Osteoblast (primary cell): ENCODE measurements at regions not wholly inside any gene's neighbourhood (a gene's known extent, or its start where the extent isn't known, plus 50 kb on each side); places are given as distances from the start of the nearest gene placed in this dataset.

ENCODE experiments used
- DNase-seq: peaks from one replicate; pipeline ENCODE4 v3.0.0; 2011; ENCODE audit warnings: low spot score, mixed read lengths; ENCODE audit not compliant: insufficient read length; ENCODE audit errors: missing footprints
- H2AFZ ChIP-seq: 2 replicates; pipeline ENCODE4 v1.6.0; 2011; ENCODE audit warnings: mild to moderate bottlenecking, low read length
- H3K27ac ChIP-seq: 2 replicates; pipeline ENCODE4 v1.5.1; 2011; ENCODE audit warnings: mild to moderate bottlenecking, low read depth, low read length, moderate library complexity
- H3K27me3 ChIP-seq: 2 replicates; pipeline ENCODE4 v1.6.0; 2012; ENCODE audit warnings: mild to moderate bottlenecking, control low read depth, inconsistent platforms, low read length, moderate library complexity; ENCODE audit not compliant: insufficient read depth
- H3K36me3 ChIP-seq: 2 replicates; pipeline ENCODE4 v1.5.1; 2011; ENCODE audit warnings: mild to moderate bottlenecking, low read length, control low read depth, moderate library complexity; ENCODE audit not compliant: insufficient read depth
- H3K4me1 ChIP-seq: 2 replicates; pipeline ENCODE4 v1.5.1; 2011; ENCODE audit warnings: mild to moderate bottlenecking, low read length, control low read depth, moderate library complexity; ENCODE audit not compliant: insufficient read depth
- H3K4me2 ChIP-seq: 2 replicates; pipeline ENCODE4 v1.6.0; 2011; ENCODE audit warnings: mild to moderate bottlenecking, low read length; ENCODE audit not compliant: insufficient read depth
- H3K4me3 ChIP-seq: fragments of 200-600 bp; sonication (generic); 3 replicates; pipeline ENCODE4 v1.5.1; 2012; ENCODE audit warnings: mild to moderate bottlenecking, low read length, inconsistent platforms; ENCODE audit not compliant: insufficient read depth
- H3K79me2 ChIP-seq: 2 replicates; pipeline ENCODE4 v1.6.0; 2012; ENCODE audit warnings: mild to moderate bottlenecking, low read length, control low read depth, inconsistent platforms; ENCODE audit not compliant: insufficient read depth
- H3K9me3 ChIP-seq: 2 replicates; pipeline ENCODE4 v1.5.1; 2011; ENCODE audit warnings: low read depth, low read length, control low read depth
- H4K20me1 ChIP-seq: 2 replicates; pipeline ENCODE4 v1.6.0; 2012; ENCODE audit warnings: mild to moderate bottlenecking, low read length, control low read depth; ENCODE audit not compliant: insufficient read depth
- CTCF ChIP-seq: IDR thresholded peaks from 2 replicates; pipeline ENCODE4 v1.5.1; 2011; ENCODE audit warnings: mild to moderate bottlenecking, low read depth, low read length, moderate library complexity; ENCODE audit errors: extremely low read depth

GRCh38 chr20:24366336-24367004 is 103.0 kb upstream of the SYNDIG1 start:
- DNase-seq: peak; percentile 41
- Histone ChIP-seq H3K36me3 (no peaks in the 10 kb centered on the region), H3K27ac (no peak overlapping the region), H3K79me2 (no peaks in the 10 kb centered on the region), H4K20me1 (no peaks in the 10 kb centered on the region), H3K9me3 (no peaks in the 10 kb centered on the region), H3K4me2 (no peak overlapping the region), H2AFZ (no peak overlapping the region), H3K27me3 (no peaks in the 10 kb centered on the region), H3K4me1 (no peaks in the 10 kb centered on the region), H3K4me3 (no peak overlapping the region)
- TF ChIP-seq CTCF: no peak

- no peak for DNase-seq
- H3K36me3 ChIP-seq: no peaks in the 10 kb centered on the region
- H4K20me1 ChIP-seq: no peaks in the 10 kb centered on the region
- no peaks in the 10 kb centered on the region for H3K4me1 ChIP-seq
- no peak overlapping the region for H3K27ac ChIP-seq
- no peaks in the 10 kb centered on the region for H3K79me2 ChIP-seq
- no peak for TF ChIP-seq CTCF
- H3K9me3 ChIP-seq: no peaks in the 10 kb centered on the region
- no peak overlapping the region for H3K4me3 ChIP-seq
- no peak overlapping the region for H3K4me2 ChIP-seq
- no peaks in the 10 kb centered on the region for H3K27me3 ChIP-seq
- H2AFZ ChIP-seq: no peak overlapping the region
Observed at GRCh38 chr20:24365670-24366069, 103.8 kb upstream of the SYNDIG1 start.

GRCh38 chr20:24364482-24364881 is 104.9 kb upstream of the SYNDIG1 start:
- no peak overlapping the region for H3K4me3 ChIP-seq
- DNase-seq: no peak
- H2AFZ ChIP-seq: no peak overlapping the region
- no peaks in the 10 kb centered on the region for H4K20me1 ChIP-seq
- no peaks in the 10 kb centered on the region for H3K79me2 ChIP-seq
- H3K4me2 ChIP-seq: no peak overlapping the region
- H3K27ac ChIP-seq: no peak overlapping the region
- TF ChIP-seq CTCF: no peak
- H3K9me3 ChIP-seq: no peaks in the 10 kb centered on the region
- H3K4me1 ChIP-seq: no peaks in the 10 kb centered on the region
- no peaks in the 10 kb centered on the region for H3K27me3 ChIP-seq
- no peaks in the 10 kb centered on the region for H3K36me3 ChIP-seq

- Histone ChIP-seq H3K79me2 (no peaks in the 10 kb centered on the region), H4K20me1 (no peaks in the 10 kb centered on the region), H3K27me3 (no peaks in the 10 kb centered on the region), H3K4me2 (no peak overlapping the region), H3K9me3 (no peaks in the 10 kb centered on the region), H3K27ac (no peak overlapping the region), H3K36me3 (no peaks in the 10 kb centered on the region), H3K4me1 (no peaks in the 10 kb centered on the region), H3K4me3 (no peak overlapping the region), H2AFZ (no peak overlapping the region)
- no peak for TF ChIP-seq CTCF
- no peak for DNase-seq
Observed at GRCh38 chr20:24363031-24363430, 106.4 kb upstream of the SYNDIG1 start.
